Keratinocyte (primary cell): ENCODE measurements at regions not wholly inside any gene's neighbourhood (a gene's known extent, or its start where the extent isn't known, plus 50 kb on each side); places are given as distances from the start of the nearest gene placed in this dataset.

Experiments used
- DNase-seq: peaks from one replicate; pipeline ENCODE4 v3.0.0-alpha.2; 2011; ENCODE audit warnings: low read depth, missing footprints, low spot score
- FAIRE-seq: peaks from 2 replicates; lab custom pipeline; 2011; peaks lifted over from hg19 to GRCh38; lab: Jason Lieb, UNC
- H2AFZ ChIP-seq: 2 replicates; pipeline ENCODE4 v1.6.0; 2012; ENCODE audit warnings: low read length, control low read depth, inconsistent platforms; ENCODE audit not compliant: control insufficient read depth
- H3K27ac ChIP-seq: 2 replicates; pipeline ENCODE4 v1.5.1; 2011; ENCODE audit warnings: low read length; ENCODE audit not compliant: control insufficient read depth, insufficient read depth
- H3K27me3 ChIP-seq: 3 replicates; pipeline ENCODE4 v1.6.0; 2011; ENCODE audit warnings: low read length; ENCODE audit not compliant: control insufficient read depth, insufficient read depth; ENCODE audit errors: extremely low read depth
- H3K36me3 ChIP-seq, 2 experiments: 2 replicates in 1 of 2; 3 replicates in 1 of 2; pipeline ENCODE4 v1.5.1; 2011; ENCODE audit warnings: low read length in 2 of 2, mild to moderate bottlenecking in 1 of 2; ENCODE audit not compliant: control insufficient read depth in 2 of 2, insufficient read depth in 2 of 2; ENCODE audit errors: extremely low read depth in 1 of 2
- H3K4me1 ChIP-seq: 3 replicates; pipeline ENCODE4 v1.5.1; 2011; ENCODE audit warnings: low read length; ENCODE audit not compliant: control insufficient read depth, insufficient read depth; ENCODE audit errors: extremely low read depth
- H3K4me2 ChIP-seq: 3 replicates; pipeline ENCODE4 v1.6.0; 2011; ENCODE audit warnings: low read depth, low read length; ENCODE audit not compliant: control insufficient read depth, insufficient read depth; ENCODE audit errors: extremely low read depth
- H3K4me3 ChIP-seq, 3 experiments: fragments of 200-600 bp in 1 of 3; sonication (generic) in 1 of 3; 2 replicates in 2 of 3; 3 replicates in 1 of 3; pipeline ENCODE4 v1.5.1; 2011 to 2016; ENCODE audit warnings: low read length in 3 of 3, mild to moderate bottlenecking in 3 of 3, control low read depth in 2 of 3, inconsistent platforms in 1 of 3, low read depth in 1 of 3, mixed read lengths in 1 of 3, mixed run types in 1 of 3, moderate library complexity in 1 of 3; ENCODE audit not compliant: control insufficient read depth in 2 of 3, insufficient read depth in 2 of 3; ENCODE audit errors: extremely low read depth in 1 of 3
- H3K79me2 ChIP-seq: 2 replicates; pipeline ENCODE4 v1.6.0; 2012; ENCODE audit warnings: low read length; ENCODE audit not compliant: control insufficient read depth, insufficient read depth
- H3K9ac ChIP-seq: 3 replicates; pipeline ENCODE4 v1.6.0; 2011; ENCODE audit warnings: low read length; ENCODE audit not compliant: control insufficient read depth, insufficient read depth; ENCODE audit errors: extremely low read depth
- H3K9me1 ChIP-seq: 3 replicates; pipeline ENCODE4 v1.6.0; 2011; ENCODE audit warnings: low read length; ENCODE audit not compliant: control insufficient read depth, insufficient read depth; ENCODE audit errors: extremely low read depth
- H3K9me3 ChIP-seq: 2 replicates; pipeline ENCODE4 v1.5.1; 2012; ENCODE audit warnings: low read depth, low read length; ENCODE audit not compliant: control insufficient read depth
- H4K20me1 ChIP-seq: 3 replicates; pipeline ENCODE4 v1.6.0; 2011; ENCODE audit warnings: low read length; ENCODE audit not compliant: control insufficient read depth, insufficient read depth; ENCODE audit errors: extremely low read depth
- EZH2 ChIP-seq: IDR thresholded peaks from one replicate; pipeline ENCODE4 v1.6.1; 2012; ENCODE audit warnings: inconsistent platforms, mild to moderate bottlenecking, low read length, moderate library complexity
- dilution Hi-C: fragments of 300-500 bp; cut with MboI; formaldehyde crosslinking; loops from one replicate; pipeline ENCODE4 v1.7.0; 2020; ENCODE audit warnings: low sequenced_read_pairs; ENCODE audit not compliant: extremely low pct_ligation_motif_present
- TF ChIP-seq, protein P1 (sequence below), 3 experiments: IDR thresholded peaks in 1 of 3; conservative IDR thresholded peaks in 1 of 3; optimal IDR thresholded peaks in 1 of 3; 2 replicates in 2 of 3; 3 replicates in 1 of 3; pipeline versions ENCODE3 to v1.5.1; 2011; ENCODE audit warnings: low read length in 3 of 3, mild to moderate bottlenecking in 3 of 3, moderate library complexity in 2 of 3, control low read depth in 1 of 3, inconsistent platforms in 1 of 3; ENCODE audit not compliant: insufficient read depth in 2 of 3; ENCODE audit errors: extremely low read depth in 1 of 3

DNA sequence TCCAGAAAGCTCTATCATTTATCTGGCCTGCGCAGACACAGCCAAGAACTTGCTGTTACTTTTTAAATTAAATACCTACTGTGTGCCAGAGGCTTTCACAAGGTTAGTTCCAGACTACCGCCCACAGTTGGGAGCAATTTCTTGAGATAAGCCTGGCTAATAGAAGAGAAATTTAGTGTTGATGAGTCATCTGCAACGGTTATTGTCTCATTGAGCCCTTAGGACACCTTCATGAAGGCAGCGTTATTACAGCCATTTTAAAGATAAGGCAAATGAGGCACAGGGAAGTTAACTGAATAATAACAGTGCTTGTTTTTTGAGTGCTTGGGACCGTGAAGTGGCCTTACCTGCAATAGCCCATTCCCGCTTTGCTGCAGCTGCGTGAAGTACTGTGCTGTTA lies 292.9 kb upstream of the MSX2 start:
- no peak overlapping the region for H3K27ac ChIP-seq
- FAIRE-seq (peak; percentile 64), DNase-seq (no peak)
- no peak overlapping the region for H3K4me3 ChIP-seq
- H3K79me2 ChIP-seq = no peaks in the 10 kb centered on the region
- no peaks in the 10 kb centered on the region for H3K27me3 ChIP-seq
- H3K9me3 ChIP-seq = no peaks in the 10 kb centered on the region
- no peak overlapping the region for H2AFZ ChIP-seq
- no peaks in the 10 kb centered on the region for H3K4me1 ChIP-seq
- H3K9me1 ChIP-seq = no peaks in the 10 kb centered on the region
- H4K20me1 ChIP-seq = no peaks in the 10 kb centered on the region
- H3K4me2 ChIP-seq = no peak overlapping the region
- TF ChIP-seq, protein P1, sequence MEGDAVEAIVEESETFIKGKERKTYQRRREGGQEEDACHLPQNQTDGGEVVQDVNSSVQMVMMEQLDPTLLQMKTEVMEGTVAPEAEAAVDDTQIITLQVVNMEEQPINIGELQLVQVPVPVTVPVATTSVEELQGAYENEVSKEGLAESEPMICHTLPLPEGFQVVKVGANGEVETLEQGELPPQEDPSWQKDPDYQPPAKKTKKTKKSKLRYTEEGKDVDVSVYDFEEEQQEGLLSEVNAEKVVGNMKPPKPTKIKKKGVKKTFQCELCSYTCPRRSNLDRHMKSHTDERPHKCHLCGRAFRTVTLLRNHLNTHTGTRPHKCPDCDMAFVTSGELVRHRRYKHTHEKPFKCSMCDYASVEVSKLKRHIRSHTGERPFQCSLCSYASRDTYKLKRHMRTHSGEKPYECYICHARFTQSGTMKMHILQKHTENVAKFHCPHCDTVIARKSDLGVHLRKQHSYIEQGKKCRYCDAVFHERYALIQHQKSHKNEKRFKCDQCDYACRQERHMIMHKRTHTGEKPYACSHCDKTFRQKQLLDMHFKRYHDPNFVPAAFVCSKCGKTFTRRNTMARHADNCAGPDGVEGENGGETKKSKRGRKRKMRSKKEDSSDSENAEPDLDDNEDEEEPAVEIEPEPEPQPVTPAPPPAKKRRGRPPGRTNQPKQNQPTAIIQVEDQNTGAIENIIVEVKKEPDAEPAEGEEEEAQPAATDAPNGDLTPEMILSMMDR (optimal IDR thresholded peaks at IDR 0.05 in 1 of 3, IDR thresholded peaks at IDR 0.05 in 1 of 3, conservative IDR thresholded peaks at IDR 0.05 in 1 of 3; ENCODE audit: extremely low read depth in 1 of 3, insufficient read depth in 2 of 3, low read length in 3 of 3) = peak in 1 of 3 experiments; percentile 4
- no peak for TF ChIP-seq EZH2
- dilution Hi-C loops = no loop called here
- no peaks in the 10 kb centered on the region for H3K36me3 ChIP-seq
- H3K9ac ChIP-seq = no peak overlapping the region

DNA sequence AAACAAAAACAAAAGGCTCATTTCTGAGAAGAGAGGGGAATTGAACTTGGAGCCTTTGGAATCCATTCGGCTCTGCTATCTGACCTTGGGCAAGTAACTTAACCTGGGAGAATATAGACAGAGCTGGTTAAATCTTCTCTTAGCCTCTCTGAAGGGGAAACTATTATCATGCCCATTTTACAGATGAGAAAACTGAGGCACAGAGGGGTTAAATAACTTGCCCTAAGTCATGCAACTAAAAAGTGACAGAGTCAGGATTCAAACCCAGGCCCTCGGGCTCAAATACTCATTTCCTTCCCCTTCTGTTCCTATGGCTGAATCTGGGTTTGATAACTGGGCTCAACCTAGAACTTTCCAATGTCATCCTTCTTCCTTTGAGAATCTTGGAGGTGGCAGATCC lies 291.3 kb upstream of the MSX2 start:
- no peaks in the 10 kb centered on the region for H3K27me3 ChIP-seq
- no peak overlapping the region for H3K27ac ChIP-seq
- dilution Hi-C loops = no loop called here
- no peaks in the 10 kb centered on the region for H4K20me1 ChIP-seq
- no peaks in the 10 kb centered on the region for H3K9me1 ChIP-seq
- no peaks in the 10 kb centered on the region for H3K9me3 ChIP-seq
- TF ChIP-seq, protein P1 (optimal IDR thresholded peaks at IDR 0.05 in 1 of 3, IDR thresholded peaks at IDR 0.05 in 1 of 3, conservative IDR thresholded peaks at IDR 0.05 in 1 of 3; ENCODE audit: extremely low read depth in 1 of 3, insufficient read depth in 2 of 3, low read length in 3 of 3) = no peak
- TF ChIP-seq EZH2 = no peak
- H3K4me3 ChIP-seq = no peak overlapping the region
- no peak overlapping the region for H3K9ac ChIP-seq
- H2AFZ ChIP-seq = no peak overlapping the region
- DNase-seq (no peak), FAIRE-seq (no peak)
- H3K4me1 ChIP-seq = no peaks in the 10 kb centered on the region
- no peaks in the 10 kb centered on the region for H3K79me2 ChIP-seq
- no peaks in the 10 kb centered on the region for H3K36me3 ChIP-seq
- H3K4me2 ChIP-seq = no peak overlapping the region
